Central memory CD8-positive, alpha-beta T cell (primary cell): ENCODE measurements at regions not wholly inside any gene's neighbourhood (a gene's known extent, or its start where the extent isn't known, plus 50 kb on each side); places are given as distances from the start of the nearest gene placed in this dataset.
"Not testable (repeated sequence)": the region's sequence is repeated elsewhere in the genome, so short reads cannot be mapped to it uniquely, and the experiment has no call there.

Source experiments
- ATAC-seq: fragments of 150-1000 bp; cut with Tn5 transposase; replicated peaks from 2 replicates; pipeline ENCODE4 v1.10.0; 2022; ENCODE audit warnings: mild to moderate bottlenecking, moderate FRiP score, moderate number of reproducible peaks; ENCODE audit not compliant: poor library complexity, severe bottlenecking; ENCODE audit errors: extremely low read depth
- DNase-seq, 2 donors: peaks; one replicate each; pipeline ENCODE4 v3.0.0; 2021; ENCODE audit warnings: low spot score in 2 of 2
- H3K27ac Mint-ChIP-seq: one replicate; pipeline ENCODE4 v1.8.0; 2022; ENCODE audit warnings: low read depth, mild to moderate bottlenecking, moderate library complexity, mixed read lengths
- H3K27me3 Mint-ChIP-seq: one replicate; pipeline ENCODE4 v1.8.0; 2022; ENCODE audit warnings: mixed read lengths
- H3K36me3 Mint-ChIP-seq: one replicate; pipeline ENCODE4 v1.8.0; 2022; ENCODE audit warnings: mild to moderate bottlenecking, moderate library complexity, mixed read lengths; ENCODE audit not compliant: insufficient read depth
- H3K4me1 Mint-ChIP-seq: one replicate; pipeline ENCODE4 v1.8.0; 2022; ENCODE audit warnings: mixed read lengths
- H3K4me3 Mint-ChIP-seq: one replicate; pipeline ENCODE4 v1.8.0; 2022; ENCODE audit warnings: mild to moderate bottlenecking, moderate library complexity, mixed read lengths
- H3K9me3 Mint-ChIP-seq: one replicate; pipeline ENCODE4 v1.8.0; 2022; ENCODE audit warnings: mixed read lengths

GRCh38 chr5:101253096-101253495 lies 350.0 kb upstream of the ST8SIA4 start:
- Mint-ChIP-seq H3K36me3 (peaks cover 2% of the 10 kb centered on the region), H3K4me3 (no peak overlapping the region), H3K4me1 (no peaks in the 10 kb centered on the region), H3K27ac (no peak overlapping the region), H3K9me3 (no peaks in the 10 kb centered on the region), H3K27me3 (no peaks in the 10 kb centered on the region)
- DNase-seq (no peak), ATAC-seq (no peak)

- Mint-ChIP-seq H3K36me3 (no peaks in the 10 kb centered on the region), H3K4me1 (no peaks in the 10 kb centered on the region), H3K4me3 (no peak overlapping the region), H3K9me3 (peaks cover 10% of the 10 kb centered on the region), H3K27ac (no peak overlapping the region), H3K27me3 (peaks cover 15% of the 10 kb centered on the region)
- ATAC-seq = no peak
- DNase-seq = no peak
These were observed 341.5 kb upstream of the ST8SIA4 start for GRCh38 chr5:101244621-101245020.

- H3K27me3 Mint-ChIP-seq = no peaks in the 10 kb centered on the region
- H3K9me3 Mint-ChIP-seq = no peaks in the 10 kb centered on the region
- no peaks in the 10 kb centered on the region for H3K4me1 Mint-ChIP-seq
- no peaks in the 10 kb centered on the region for H3K36me3 Mint-ChIP-seq
- no peak for DNase-seq
- H3K4me3 Mint-ChIP-seq = no peak overlapping the region
- H3K27ac Mint-ChIP-seq = no peak overlapping the region
- no peak for ATAC-seq
These were observed 309.9 kb upstream of the ST8SIA4 start for GRCh38 chr5:101212942-101213514.

DNA sequence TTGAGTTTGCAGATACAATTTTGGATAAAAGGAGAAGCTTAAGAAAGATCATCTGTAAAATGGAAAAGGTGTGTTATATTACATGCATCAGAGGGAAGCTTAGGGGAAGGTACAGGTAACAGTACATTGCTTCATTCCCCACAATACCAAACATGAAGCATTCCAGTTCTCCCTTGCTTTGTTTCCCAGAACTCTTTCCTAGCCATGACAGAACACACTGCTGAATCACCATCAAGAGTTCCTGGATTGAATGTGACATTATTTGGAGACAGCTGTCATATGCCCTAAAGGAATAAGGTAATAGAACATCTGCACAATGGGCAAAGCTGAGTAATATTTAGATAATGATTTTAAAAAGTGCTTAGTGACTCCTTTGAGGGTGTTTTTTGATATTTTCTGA lies 303.5 kb upstream of the ST8SIA4 start:
- H3K27ac Mint-ChIP-seq = no peak overlapping the region
- no peak for ATAC-seq
- H3K36me3 Mint-ChIP-seq = no peaks in the 10 kb centered on the region
- H3K27me3 Mint-ChIP-seq = no peaks in the 10 kb centered on the region
- no peaks in the 10 kb centered on the region for H3K4me1 Mint-ChIP-seq
- H3K9me3 Mint-ChIP-seq = no peaks in the 10 kb centered on the region
- no peak overlapping the region for H3K4me3 Mint-ChIP-seq
- no peak for DNase-seq

DNA sequence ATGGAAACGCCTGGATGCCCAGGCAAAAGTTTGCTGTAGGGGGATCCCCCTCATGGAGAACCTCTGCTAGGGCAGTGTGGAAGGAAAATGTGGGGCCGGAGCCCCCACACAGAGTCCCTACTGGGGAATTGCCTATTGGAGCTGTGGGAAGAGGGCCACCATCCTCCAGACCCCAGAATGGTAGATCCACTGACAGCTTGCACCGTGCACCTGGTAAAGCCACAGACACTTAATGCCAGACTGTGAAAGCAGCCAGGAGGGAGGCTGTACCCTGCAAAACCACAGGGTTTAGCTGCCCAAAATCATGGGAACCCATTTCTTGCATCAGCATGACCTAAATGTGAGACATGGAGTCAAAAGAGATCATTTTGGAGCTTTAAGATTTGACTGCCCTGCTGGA lies 302.0 kb upstream of the ST8SIA4 start:
- H3K27me3 Mint-ChIP-seq, ATAC-seq, H3K4me3 Mint-ChIP-seq, DNase-seq, H3K27ac Mint-ChIP-seq, H3K36me3 Mint-ChIP-seq, H3K4me1 Mint-ChIP-seq, H3K9me3 Mint-ChIP-seq: not testable (repeated sequence)

GRCh38 chr5:101180365-101180764 lies 277.3 kb upstream of the ST8SIA4 start:
- not testable (repeated sequence) for DNase-seq, H3K9me3 Mint-ChIP-seq, H3K4me1 Mint-ChIP-seq, H3K36me3 Mint-ChIP-seq, ATAC-seq, H3K27ac Mint-ChIP-seq, H3K27me3 Mint-ChIP-seq, H3K4me3 Mint-ChIP-seq

DNA sequence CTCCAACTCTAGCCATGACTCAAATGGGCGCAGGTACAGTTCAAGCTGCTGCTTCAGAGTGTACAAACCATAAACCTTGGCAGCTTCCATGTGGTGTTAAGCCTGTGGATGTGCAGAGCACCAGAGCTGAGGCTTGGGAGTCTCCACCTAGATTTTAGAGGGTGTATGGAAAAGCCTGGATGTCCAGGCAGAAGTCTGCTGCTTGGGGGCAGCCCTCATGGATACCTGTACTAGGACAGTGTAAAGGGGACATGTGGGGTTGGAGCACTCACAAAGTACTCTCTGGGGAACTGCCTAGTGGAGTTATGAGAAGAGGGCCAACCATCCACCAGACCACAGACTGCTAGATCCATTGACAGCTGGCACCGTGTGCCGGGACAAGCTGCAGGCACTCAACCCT lies 273.5 kb upstream of the ST8SIA4 start:
- H3K27ac Mint-ChIP-seq = no peak overlapping the region
- no peak for ATAC-seq
- no peak overlapping the region for H3K4me3 Mint-ChIP-seq
- H3K36me3 Mint-ChIP-seq = peaks cover 1% of the 10 kb centered on the region
- no peaks in the 10 kb centered on the region for H3K9me3 Mint-ChIP-seq
- H3K27me3 Mint-ChIP-seq = no peaks in the 10 kb centered on the region
- H3K4me1 Mint-ChIP-seq = no peaks in the 10 kb centered on the region
- DNase-seq = no peak

DNA sequence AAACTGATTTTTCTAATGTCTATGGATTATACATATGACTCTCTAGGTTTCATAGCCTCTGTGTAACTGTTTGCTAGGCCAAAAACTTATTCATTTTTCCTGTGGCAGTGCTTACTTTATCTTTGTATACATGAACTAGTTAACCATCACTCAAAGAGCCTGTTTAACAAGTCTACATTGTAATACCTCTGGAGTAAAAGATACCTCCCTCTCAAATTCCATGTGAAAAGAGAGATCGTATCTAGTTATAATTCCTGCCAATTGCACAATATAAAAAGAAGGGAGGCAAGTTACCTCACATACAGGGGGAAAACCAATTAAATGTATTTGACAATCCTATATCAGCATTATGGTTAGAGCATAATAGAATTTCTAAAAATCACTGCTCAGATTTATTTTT lies 271.9 kb upstream of the ST8SIA4 start:
- Mint-ChIP-seq H3K4me1 (no peaks in the 10 kb centered on the region), H3K4me3 (no peak overlapping the region), H3K27ac (no peak overlapping the region), H3K27me3 (no peaks in the 10 kb centered on the region), H3K9me3 (no peaks in the 10 kb centered on the region), H3K36me3 (peaks cover 1% of the 10 kb centered on the region)
- ATAC-seq = no peak
- no peak for DNase-seq

GRCh38 chr5:101163088-101163487 lies 260.0 kb upstream of the ST8SIA4 start:
- no peak for DNase-seq
- Mint-ChIP-seq H3K27ac (no peak overlapping the region), H3K4me3 (no peak overlapping the region), H3K9me3 (no peaks in the 10 kb centered on the region), H3K4me1 (no peaks in the 10 kb centered on the region), H3K36me3 (no peaks in the 10 kb centered on the region), H3K27me3 (peaks cover 43% of the 10 kb centered on the region)
- no peak for ATAC-seq

DNA sequence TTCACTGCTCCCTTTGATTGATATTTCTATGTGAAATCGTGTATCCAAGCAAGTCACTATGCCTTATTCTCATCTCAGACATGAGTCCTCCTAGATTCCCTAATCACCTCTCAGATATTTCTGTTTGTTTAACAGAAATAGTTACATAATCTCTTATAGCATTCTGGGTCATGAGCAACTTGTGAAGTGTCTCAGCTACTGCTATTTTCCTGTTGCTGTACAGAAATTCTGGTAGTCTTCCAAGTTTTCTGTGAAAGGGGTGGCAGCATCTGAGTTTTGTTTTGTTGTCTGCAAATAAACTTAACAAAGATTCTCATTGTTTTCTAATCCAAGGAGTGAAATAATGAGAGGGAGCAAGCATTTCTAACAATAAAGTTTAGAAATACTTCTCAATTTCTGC lies 256.9 kb upstream of the ST8SIA4 start:
- Mint-ChIP-seq H3K36me3 (no peaks in the 10 kb centered on the region), H3K4me3 (no peak overlapping the region), H3K27me3 (peaks cover 27% of the 10 kb centered on the region), H3K27ac (no peak overlapping the region), H3K4me1 (no peaks in the 10 kb centered on the region), H3K9me3 (no peaks in the 10 kb centered on the region)
- no peak for DNase-seq
- ATAC-seq = no peak

GRCh38 chr5:101159006-101159405 lies 255.9 kb upstream of the ST8SIA4 start:
- Mint-ChIP-seq H3K4me3 (no peak overlapping the region), H3K27me3 (peaks cover 17% of the 10 kb centered on the region), H3K36me3 (no peaks in the 10 kb centered on the region), H3K9me3 (no peaks in the 10 kb centered on the region), H3K27ac (no peak overlapping the region), H3K4me1 (no peaks in the 10 kb centered on the region)
- DNase-seq (no peak), ATAC-seq (no peak)

GRCh38 chr5:101153526-101153925 lies 250.4 kb upstream of the ST8SIA4 start:
- Mint-ChIP-seq H3K4me3 (no peak overlapping the region), H3K4me1 (no peaks in the 10 kb centered on the region), H3K27ac (no peak overlapping the region), H3K27me3 (no peaks in the 10 kb centered on the region), H3K36me3 (no peaks in the 10 kb centered on the region), H3K9me3 (no peaks in the 10 kb centered on the region)
- ATAC-seq (no peak), DNase-seq (no peak)

GRCh38 chr5:101143526-101143925 lies 240.4 kb upstream of the ST8SIA4 start:
- no peaks in the 10 kb centered on the region for H3K4me1 Mint-ChIP-seq
- no peak for ATAC-seq

GRCh38 chr5:101142102-101142501 lies 239.0 kb upstream of the ST8SIA4 start:
- no peaks in the 10 kb centered on the region for H3K9me3 Mint-ChIP-seq
- ATAC-seq (no peak), DNase-seq (no peak)
- no peak overlapping the region for H3K4me3 Mint-ChIP-seq
- H3K27ac Mint-ChIP-seq = no peak overlapping the region
- no peaks in the 10 kb centered on the region for H3K36me3 Mint-ChIP-seq
- no peaks in the 10 kb centered on the region for H3K27me3 Mint-ChIP-seq
- no peaks in the 10 kb centered on the region for H3K4me1 Mint-ChIP-seq

More at GRCh38 chr5:101143526-101143925, 240.4 kb upstream of the ST8SIA4 start:
- H3K9me3 Mint-ChIP-seq = no peaks in the 10 kb centered on the region
- no peak for DNase-seq
- no peaks in the 10 kb centered on the region for H3K36me3 Mint-ChIP-seq
- H3K4me3 Mint-ChIP-seq = no peak overlapping the region
- no peaks in the 10 kb centered on the region for H3K27me3 Mint-ChIP-seq
- no peak overlapping the region for H3K27ac Mint-ChIP-seq
